ENCODE measurements at regions not wholly inside any gene's neighbourhood (a gene's known extent, or its start where the extent isn't known, plus 50 kb on each side); places are given as distances from the start of the nearest gene placed in this dataset.

- H3K27ac ChIP-seq (ENCODE audit: low read depth in 1 of 2, low read length in 1 of 2) = no peak overlapping the region
- no peaks in the 10 kb centered on the region for H3K27me3 ChIP-seq (ENCODE audit: control insufficient read depth in 2 of 2, insufficient read depth in 1 of 2, low read length in 1 of 2)
- no peaks in the 10 kb centered on the region for H3K36me3 ChIP-seq (ENCODE audit: control insufficient read depth in 2 of 2, insufficient read depth in 2 of 2, low read length in 1 of 2)
- no peak for DNase-seq (ENCODE audit: low read depth in 6 of 9, low spot score in 9 of 9)
- H3K4me1 ChIP-seq (ENCODE audit: control insufficient read depth in 2 of 2, insufficient read depth in 2 of 2, low read length in 2 of 2) = no peaks in the 10 kb centered on the region
- H3K4me3 ChIP-seq (ENCODE audit: low read length in 2 of 2) = no peak overlapping the region
- WGBS = 75% methylated on average over 13 of the region's 13 CpGs
- H3K9me3 ChIP-seq (ENCODE audit: control insufficient read depth in 2 of 2, insufficient read depth in 1 of 2, low read length in 1 of 2) = no peaks in the 10 kb centered on the region
These were observed 340.8 kb downstream of the CMPK2 start for GRCh38 chr2:6524691-6525474.

- no peak overlapping the region for H3K27ac ChIP-seq (ENCODE audit: low read depth in 1 of 2, low read length in 1 of 2)
- H3K36me3 ChIP-seq (ENCODE audit: control insufficient read depth in 2 of 2, insufficient read depth in 2 of 2, low read length in 1 of 2) = no peaks in the 10 kb centered on the region
- no peak for DNase-seq (ENCODE audit: low read depth in 6 of 9, low spot score in 9 of 9)
- H3K4me3 ChIP-seq (ENCODE audit: low read length in 2 of 2) = no peak overlapping the region
- H3K27me3 ChIP-seq (ENCODE audit: control insufficient read depth in 2 of 2, insufficient read depth in 1 of 2, low read length in 1 of 2) = no peaks in the 10 kb centered on the region
- H3K4me1 ChIP-seq (ENCODE audit: control insufficient read depth in 2 of 2, insufficient read depth in 2 of 2, low read length in 2 of 2) = no peaks in the 10 kb centered on the region
- H3K9me3 ChIP-seq (ENCODE audit: control insufficient read depth in 2 of 2, insufficient read depth in 1 of 2, low read length in 1 of 2) = no peaks in the 10 kb centered on the region
- 87% methylated on average over 6 of the region's 6 CpGs for WGBS
These were observed 340.2 kb downstream of the CMPK2 start for GRCh38 chr2:6525475-6525964.

- Histone ChIP-seq H3K27ac (ENCODE audit: low read depth in 1 of 2, low read length in 1 of 2) (no peak overlapping the region), H3K36me3 (ENCODE audit: control insufficient read depth in 2 of 2, insufficient read depth in 2 of 2, low read length in 1 of 2) (no peaks in the 10 kb centered on the region), H3K27me3 (ENCODE audit: control insufficient read depth in 2 of 2, insufficient read depth in 1 of 2, low read length in 1 of 2) (no peaks in the 10 kb centered on the region), H3K4me1 (ENCODE audit: control insufficient read depth in 2 of 2, insufficient read depth in 2 of 2, low read length in 2 of 2) (no peaks in the 10 kb centered on the region), H3K9me3 (ENCODE audit: control insufficient read depth in 2 of 2, insufficient read depth in 1 of 2, low read length in 1 of 2) (no peaks in the 10 kb centered on the region), H3K4me3 (ENCODE audit: low read length in 2 of 2) (no peak overlapping the region)
- no peak for DNase-seq (ENCODE audit: low read depth in 6 of 9, low spot score in 9 of 9)
- WGBS = 83% methylated on average over 6 of the region's 6 CpGs
These were observed 339.4 kb downstream of the CMPK2 start for GRCh38 chr2:6526093-6526824.

- Histone ChIP-seq H3K27ac (ENCODE audit: low read depth in 1 of 2, low read length in 1 of 2) (no peak overlapping the region), H3K4me3 (ENCODE audit: low read length in 2 of 2) (no peak overlapping the region), H3K27me3 (ENCODE audit: control insufficient read depth in 2 of 2, insufficient read depth in 1 of 2, low read length in 1 of 2) (peaks cover 0 to 5% of the 10 kb centered on the region in 2 donors), H3K4me1 (ENCODE audit: control insufficient read depth in 2 of 2, insufficient read depth in 2 of 2, low read length in 2 of 2) (no peaks in the 10 kb centered on the region), H3K9me3 (ENCODE audit: control insufficient read depth in 2 of 2, insufficient read depth in 1 of 2, low read length in 1 of 2) (no peaks in the 10 kb centered on the region), H3K36me3 (ENCODE audit: control insufficient read depth in 2 of 2, insufficient read depth in 2 of 2, low read length in 1 of 2) (no peaks in the 10 kb centered on the region)
- WGBS = 91% methylated on average over 2 of the region's 2 CpGs
- no peak for DNase-seq (ENCODE audit: low read depth in 6 of 9, low spot score in 9 of 9)
These were observed 334.4 kb downstream of the CMPK2 start for GRCh38 chr2:6531304-6531703.

GRCh38 chr2:6535572-6535971, 330.1 kb downstream of the CMPK2 start:
- no peak overlapping the region for H3K4me3 ChIP-seq (ENCODE audit: low read length in 2 of 2)
- H3K36me3 ChIP-seq (ENCODE audit: control insufficient read depth in 2 of 2, insufficient read depth in 2 of 2, low read length in 1 of 2) = no peaks in the 10 kb centered on the region
- H3K27ac ChIP-seq (ENCODE audit: low read depth in 1 of 2, low read length in 1 of 2) = no peak overlapping the region
- WGBS = 60% methylated on average over 10 of the region's 10 CpGs
- peaks cover 0 to 5% of the 10 kb centered on the region in 2 donors for H3K27me3 ChIP-seq (ENCODE audit: control insufficient read depth in 2 of 2, insufficient read depth in 1 of 2, low read length in 1 of 2)
- no peaks in the 10 kb centered on the region for H3K9me3 ChIP-seq (ENCODE audit: control insufficient read depth in 2 of 2, insufficient read depth in 1 of 2, low read length in 1 of 2)
- H3K4me1 ChIP-seq (ENCODE audit: control insufficient read depth in 2 of 2, insufficient read depth in 2 of 2, low read length in 2 of 2) = no peaks in the 10 kb centered on the region
- no peak for DNase-seq (ENCODE audit: low read depth in 6 of 9, low spot score in 9 of 9)

- Histone ChIP-seq H3K4me1 (ENCODE audit: control insufficient read depth in 2 of 2, insufficient read depth in 2 of 2, low read length in 2 of 2) (no peaks in the 10 kb centered on the region), H3K9me3 (ENCODE audit: control insufficient read depth in 2 of 2, insufficient read depth in 1 of 2, low read length in 1 of 2) (no peaks in the 10 kb centered on the region), H3K27me3 (ENCODE audit: control insufficient read depth in 2 of 2, insufficient read depth in 1 of 2, low read length in 1 of 2) (peaks cover 0 to 5% of the 10 kb centered on the region in 2 donors), H3K36me3 (ENCODE audit: control insufficient read depth in 2 of 2, insufficient read depth in 2 of 2, low read length in 1 of 2) (no peaks in the 10 kb centered on the region), H3K4me3 (ENCODE audit: low read length in 2 of 2) (no peak overlapping the region), H3K27ac (ENCODE audit: low read depth in 1 of 2, low read length in 1 of 2) (no peak overlapping the region)
- DNase-seq (ENCODE audit: low read depth in 6 of 9, low spot score in 9 of 9) = no peak
- WGBS = 83% methylated on average over 2 of the region's 2 CpGs
These were observed 327.1 kb downstream of the CMPK2 start for GRCh38 chr2:6538607-6539006.

- no peaks in the 10 kb centered on the region for H3K36me3 ChIP-seq (ENCODE audit: control insufficient read depth in 2 of 2, insufficient read depth in 2 of 2, low read length in 1 of 2)
These were observed 320.4 kb downstream of the CMPK2 start for GRCh38 chr2:6545336-6545735.

GRCh38 chr2:6545795-6546194, 319.9 kb downstream of the CMPK2 start:
- 88% methylated on average over 4 of the region's 4 CpGs for WGBS

More at GRCh38 chr2:6545336-6545735, 320.4 kb downstream of the CMPK2 start:
- Histone ChIP-seq H3K9me3 (ENCODE audit: control insufficient read depth in 2 of 2, insufficient read depth in 1 of 2, low read length in 1 of 2) (no peaks in the 10 kb centered on the region), H3K27me3 (ENCODE audit: control insufficient read depth in 2 of 2, insufficient read depth in 1 of 2, low read length in 1 of 2) (no peaks in the 10 kb centered on the region), H3K4me1 (ENCODE audit: control insufficient read depth in 2 of 2, insufficient read depth in 2 of 2, low read length in 2 of 2) (no peaks in the 10 kb centered on the region), H3K4me3 (ENCODE audit: low read length in 2 of 2) (no peak overlapping the region), H3K27ac (ENCODE audit: low read depth in 1 of 2, low read length in 1 of 2) (no peak overlapping the region)
- WGBS = 7% methylated on average over 1 of the region's 1 CpG
- no peak for DNase-seq (ENCODE audit: low read depth in 6 of 9, low spot score in 9 of 9)

GRCh38 chr2:6554466-6554865, 311.2 kb downstream of the CMPK2 start:
- Histone ChIP-seq H3K36me3 (ENCODE audit: control insufficient read depth in 2 of 2, insufficient read depth in 2 of 2, low read length in 1 of 2) (no peaks in the 10 kb centered on the region), H3K4me1 (ENCODE audit: control insufficient read depth in 2 of 2, insufficient read depth in 2 of 2, low read length in 2 of 2) (no peaks in the 10 kb centered on the region), H3K27ac (ENCODE audit: low read depth in 1 of 2, low read length in 1 of 2) (no peak overlapping the region), H3K4me3 (ENCODE audit: low read length in 2 of 2) (no peak overlapping the region), H3K9me3 (ENCODE audit: control insufficient read depth in 2 of 2, insufficient read depth in 1 of 2, low read length in 1 of 2) (no peaks in the 10 kb centered on the region), H3K27me3 (ENCODE audit: control insufficient read depth in 2 of 2, insufficient read depth in 1 of 2, low read length in 1 of 2) (no peaks in the 10 kb centered on the region)
- WGBS = 93% methylated on average over 7 of the region's 7 CpGs
- peak in 2 of 9 donors; percentile 8 to 9 for DNase-seq (ENCODE audit: low read depth in 6 of 9, low spot score in 9 of 9)

More at GRCh38 chr2:6545795-6546194, 319.9 kb downstream of the CMPK2 start:
- Histone ChIP-seq H3K27me3 (ENCODE audit: control insufficient read depth in 2 of 2, insufficient read depth in 1 of 2, low read length in 1 of 2) (no peaks in the 10 kb centered on the region), H3K9me3 (ENCODE audit: control insufficient read depth in 2 of 2, insufficient read depth in 1 of 2, low read length in 1 of 2) (no peaks in the 10 kb centered on the region), H3K4me3 (ENCODE audit: low read length in 2 of 2) (no peak overlapping the region), H3K36me3 (ENCODE audit: control insufficient read depth in 2 of 2, insufficient read depth in 2 of 2, low read length in 1 of 2) (no peaks in the 10 kb centered on the region), H3K4me1 (ENCODE audit: control insufficient read depth in 2 of 2, insufficient read depth in 2 of 2, low read length in 2 of 2) (no peaks in the 10 kb centered on the region), H3K27ac (ENCODE audit: low read depth in 1 of 2, low read length in 1 of 2) (no peak overlapping the region)
- no peak for DNase-seq (ENCODE audit: low read depth in 6 of 9, low spot score in 9 of 9)
